ENCODE measurements at regions not wholly inside any gene's neighbourhood (a gene's known extent, or its start where the extent isn't known, plus 50 kb on each side); places are given as distances from the start of the nearest gene placed in this dataset.
"Not testable (repeated sequence)": the region's sequence is repeated elsewhere in the genome, so short reads cannot be mapped to it uniquely, and the experiment has no call there.

DNA sequence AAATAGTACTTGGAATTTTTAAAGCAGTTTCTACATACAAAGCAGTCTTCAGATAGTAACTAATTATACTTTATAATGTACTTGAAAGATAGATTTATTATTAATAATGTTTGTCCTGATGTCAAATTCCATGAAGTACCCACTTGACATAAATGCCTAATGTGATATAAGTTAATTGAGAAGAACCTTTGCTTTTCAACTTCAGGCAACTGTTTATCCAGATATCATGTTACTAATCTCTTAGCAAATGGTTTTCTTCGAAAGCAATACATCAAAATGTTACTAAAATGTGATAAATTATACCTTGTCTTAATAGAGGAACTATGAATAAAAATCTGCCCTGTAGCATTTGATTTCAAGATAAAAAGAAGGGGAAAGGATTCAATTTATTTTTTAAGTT lies 146.8 kb upstream of the FBXL17 start:
- peak; percentile 66 for DNase-seq

DNA sequence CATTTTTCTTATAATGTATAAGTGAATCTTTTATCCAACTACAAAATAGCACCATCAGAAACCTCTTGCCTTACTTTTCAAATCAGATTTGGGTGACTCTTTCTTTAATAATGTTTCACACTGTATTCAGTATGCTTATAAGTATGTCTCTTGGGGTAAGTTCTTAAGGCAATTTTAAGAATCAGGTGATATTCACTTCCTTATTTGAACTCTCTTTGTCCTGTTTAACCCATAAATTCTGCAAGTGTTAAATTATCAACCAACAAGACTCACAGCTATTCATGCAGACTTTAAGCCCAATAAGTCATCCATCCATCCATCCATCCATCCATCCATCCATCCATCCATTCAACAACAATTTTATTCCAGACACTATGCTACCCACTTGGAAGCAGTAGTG lies 142.7 kb upstream of the FBXL17 start:
- no peak for DNase-seq

DNA sequence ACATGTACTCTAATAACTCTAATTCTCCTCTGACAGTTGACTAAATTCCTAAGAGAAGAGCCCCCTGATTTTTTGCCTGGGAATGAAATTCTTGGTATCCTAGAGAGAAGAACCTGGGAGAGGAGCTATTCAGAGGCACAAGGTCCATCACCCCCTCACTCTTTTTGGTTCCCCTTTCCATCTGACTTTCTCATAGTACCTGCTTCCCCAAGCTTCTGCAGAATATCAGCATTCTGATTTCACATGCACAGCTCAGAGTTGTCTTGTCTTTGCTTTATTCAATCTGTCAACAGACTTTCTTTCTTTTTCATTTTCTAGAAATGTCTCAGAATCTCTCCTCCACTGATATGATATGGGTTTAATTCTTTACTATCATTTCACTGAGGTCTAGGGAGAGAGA lies 141.5 kb upstream of the FBXL17 start:
- no peak for DNase-seq

DNA sequence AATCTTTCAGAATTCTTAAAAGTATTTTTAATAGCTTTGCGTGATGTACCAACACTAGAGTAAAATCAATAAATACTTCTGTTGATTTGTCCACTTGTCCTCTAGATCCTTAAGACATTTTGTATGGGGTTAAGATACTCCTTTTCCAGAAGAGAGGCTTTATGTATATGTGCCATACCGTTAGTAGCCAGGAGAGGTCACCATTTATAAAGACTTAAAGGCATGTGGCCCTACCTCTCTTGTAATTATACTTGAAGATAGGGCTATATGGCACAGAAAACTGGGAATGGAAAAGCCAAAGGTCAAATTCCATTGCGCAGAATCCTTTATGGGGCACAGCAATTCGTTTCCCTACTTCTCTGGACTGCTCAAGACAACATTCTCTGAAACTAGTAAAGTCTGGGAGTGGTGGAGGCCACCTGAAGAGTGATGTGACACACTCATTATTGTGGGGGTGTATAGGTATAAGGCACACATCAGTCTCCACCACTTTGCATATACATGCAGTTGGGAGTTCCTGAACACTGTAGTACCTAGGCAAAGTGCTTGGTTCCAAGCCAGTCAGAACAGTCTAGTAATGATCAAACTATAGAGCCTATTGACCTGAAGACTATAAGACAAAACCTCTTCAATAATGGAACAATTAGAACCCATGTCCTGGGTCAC lies 140.1 kb upstream of the FBXL17 start:
- DNase-seq, result peak; percentile 9

DNA sequence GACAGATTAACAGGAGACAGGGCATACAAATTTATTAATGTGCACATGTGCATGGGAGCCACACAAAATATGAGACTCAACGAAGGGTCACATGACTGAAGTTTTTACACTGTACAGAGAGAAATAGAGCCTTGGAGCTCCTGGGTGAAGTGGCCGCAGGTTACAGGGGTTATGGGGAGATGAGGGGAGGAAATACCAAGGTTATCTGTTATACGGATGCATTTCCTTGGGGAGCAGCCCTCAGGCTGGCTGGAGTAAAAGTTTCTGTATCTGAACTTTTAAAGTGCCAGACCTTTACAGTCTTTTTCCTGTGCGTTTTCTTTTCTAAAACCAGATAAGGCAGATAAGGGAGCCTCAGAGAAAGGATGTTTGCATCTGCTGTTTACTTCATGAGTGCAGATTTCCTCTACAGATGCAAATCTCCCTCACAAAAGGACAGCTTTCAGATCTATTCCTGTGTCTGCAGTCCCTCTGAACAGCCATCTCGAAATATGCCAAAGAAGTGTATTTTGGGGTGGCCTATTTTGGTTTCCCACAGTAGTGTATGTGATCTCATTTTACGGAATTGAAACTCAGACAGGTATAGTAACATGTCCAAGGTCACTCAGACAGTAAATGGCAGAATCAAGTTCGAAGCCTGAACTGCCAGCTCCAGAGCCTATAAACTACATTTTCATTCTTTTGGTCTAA lies 139.3 kb upstream of the FBXL17 start:
- no peak for DNase-seq

DNA sequence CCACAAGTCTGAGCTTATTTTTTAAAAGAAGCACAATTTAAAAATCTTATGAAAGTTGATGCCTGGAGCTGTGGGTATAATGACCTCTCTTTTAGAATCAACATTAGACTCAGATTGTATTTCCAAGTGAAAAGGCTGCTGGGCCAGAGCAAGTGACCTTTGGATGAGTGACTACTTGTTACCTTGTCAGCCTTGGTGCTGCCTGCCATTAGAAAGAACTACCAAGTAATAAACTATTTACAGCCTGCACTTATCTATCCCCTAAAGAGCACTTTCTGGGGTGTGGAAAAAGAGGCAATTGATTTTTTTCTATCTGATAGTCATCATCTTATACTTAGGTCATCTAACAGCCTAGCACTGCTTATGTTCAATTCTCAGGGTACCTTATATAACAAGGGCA lies 134.9 kb upstream of the FBXL17 start:
- DNase-seq, result no peak

DNA sequence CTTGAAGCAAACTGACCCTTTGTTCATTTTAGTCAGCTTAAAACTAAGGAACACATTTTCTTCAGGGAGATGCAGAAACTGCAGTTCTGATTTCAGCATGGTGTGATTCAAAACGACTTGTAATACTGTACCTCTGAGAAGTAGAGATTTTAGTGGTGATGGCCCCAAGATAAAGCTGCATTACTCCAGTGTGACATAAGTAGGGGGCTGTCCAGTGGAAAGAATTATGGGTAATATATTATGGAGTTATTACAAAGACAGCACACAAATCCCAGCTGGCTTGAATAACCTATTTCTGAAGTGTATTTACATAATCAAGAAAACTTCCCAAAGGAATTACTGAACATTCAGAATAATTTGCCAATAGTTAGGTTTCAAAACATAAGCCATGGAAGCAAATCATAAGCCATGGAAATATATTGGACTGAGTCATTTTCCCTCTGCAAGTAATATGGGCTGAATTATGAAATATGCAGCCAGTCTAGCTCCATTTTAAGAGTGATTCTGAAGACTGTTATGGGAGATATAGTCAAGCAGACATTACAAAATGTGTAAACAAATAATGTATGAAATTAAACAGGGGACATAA lies 133.7 kb upstream of the FBXL17 start:
- no peak for DNase-seq

DNA sequence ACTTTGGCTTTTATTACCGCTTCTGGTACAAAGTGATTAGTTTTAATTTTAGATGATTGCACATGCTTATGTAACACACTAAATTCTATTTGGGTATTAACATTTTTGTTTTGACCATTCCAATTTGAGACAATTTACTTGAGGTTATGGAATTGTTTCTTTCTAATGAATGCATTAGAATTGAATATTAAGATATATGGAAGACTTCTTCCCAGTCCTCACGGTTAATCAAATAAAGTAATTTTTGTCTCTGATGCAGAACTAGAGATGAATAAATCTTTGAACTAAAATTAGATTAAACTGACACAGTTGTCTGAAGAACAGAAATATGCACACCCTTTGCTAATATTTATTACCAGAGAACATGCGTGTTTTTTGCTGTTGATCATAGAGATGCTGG lies 127.1 kb upstream of the FBXL17 start:
- no peak for DNase-seq

DNA sequence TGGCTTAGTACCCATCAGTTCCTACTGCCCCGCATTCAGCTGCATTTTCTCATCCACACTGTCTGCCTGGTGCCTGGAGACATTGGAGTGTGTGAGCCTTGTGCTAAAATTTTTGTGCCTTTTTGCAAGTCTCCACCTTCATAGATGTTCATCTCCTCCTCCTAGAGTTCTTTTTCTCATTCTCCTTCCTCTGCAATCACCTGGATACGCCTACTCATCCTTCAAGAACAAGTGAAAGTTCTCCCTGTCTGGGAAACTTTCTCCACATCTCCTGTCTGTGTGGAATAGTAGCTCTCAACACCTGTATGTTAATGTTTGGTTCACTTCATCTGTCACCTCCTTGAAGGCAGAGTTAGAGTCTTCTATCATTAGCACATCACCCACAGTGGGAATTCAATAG lies 125.7 kb upstream of the FBXL17 start:
- no peak for DNase-seq

DNA sequence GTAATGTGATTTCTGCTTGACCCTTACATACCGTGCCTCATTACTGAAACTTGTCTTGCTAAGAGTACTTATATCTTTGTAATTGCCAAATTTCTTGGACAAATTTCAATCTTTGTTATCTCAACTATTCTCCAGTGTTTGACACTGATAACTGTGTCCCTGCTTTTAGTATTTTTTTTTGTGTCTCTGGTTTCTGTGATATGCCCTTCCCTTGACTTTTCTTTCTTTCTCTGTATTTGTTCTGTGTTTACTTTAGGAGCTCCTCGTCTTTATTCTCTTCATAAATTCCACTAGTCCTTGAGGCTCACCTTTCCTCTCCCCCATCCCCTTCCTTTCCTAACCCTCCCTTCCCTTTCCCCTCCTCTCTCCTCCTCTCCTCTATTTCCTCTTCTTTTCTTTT lies 123.7 kb upstream of the FBXL17 start:
- no peak for DNase-seq

DNA sequence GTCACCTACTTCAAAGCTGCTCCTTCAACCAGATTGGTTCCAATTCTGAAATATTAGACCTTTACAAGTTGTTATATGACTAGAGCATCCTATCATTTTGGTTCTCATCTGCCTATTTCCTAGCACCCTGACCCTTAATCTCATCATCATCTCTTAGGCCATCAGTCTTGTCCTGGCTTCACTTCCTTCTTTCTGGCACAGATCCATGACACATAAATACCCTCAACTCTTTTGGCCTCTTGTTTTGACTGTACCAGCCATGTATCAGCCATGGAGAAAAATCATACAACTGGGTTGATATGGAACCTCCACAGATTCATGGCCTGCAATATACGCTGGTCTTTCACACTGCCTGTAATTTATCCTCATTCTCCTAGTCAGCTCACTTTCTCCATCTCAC lies 123.1 kb upstream of the FBXL17 start:
- DNase-seq, result no peak

DNA sequence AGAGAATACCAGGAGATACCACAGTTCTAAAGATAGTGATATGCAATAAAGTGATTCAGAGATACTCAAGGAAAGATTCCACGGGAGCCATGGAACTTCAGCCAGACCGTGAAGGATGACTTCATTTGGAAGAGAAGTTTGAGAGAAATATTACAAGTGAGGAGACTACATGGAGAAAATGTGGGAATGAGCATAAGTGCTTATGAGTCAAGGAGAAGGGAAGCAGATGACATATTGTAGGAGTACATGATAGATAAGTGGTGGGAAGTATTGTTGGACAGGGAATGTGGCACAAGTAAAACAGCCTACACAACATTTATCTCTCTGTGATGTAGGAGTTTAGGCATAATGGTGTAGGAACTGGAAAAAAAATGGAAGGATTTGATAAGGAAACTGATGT lies 122.1 kb upstream of the FBXL17 start:
- no peak for DNase-seq

DNA sequence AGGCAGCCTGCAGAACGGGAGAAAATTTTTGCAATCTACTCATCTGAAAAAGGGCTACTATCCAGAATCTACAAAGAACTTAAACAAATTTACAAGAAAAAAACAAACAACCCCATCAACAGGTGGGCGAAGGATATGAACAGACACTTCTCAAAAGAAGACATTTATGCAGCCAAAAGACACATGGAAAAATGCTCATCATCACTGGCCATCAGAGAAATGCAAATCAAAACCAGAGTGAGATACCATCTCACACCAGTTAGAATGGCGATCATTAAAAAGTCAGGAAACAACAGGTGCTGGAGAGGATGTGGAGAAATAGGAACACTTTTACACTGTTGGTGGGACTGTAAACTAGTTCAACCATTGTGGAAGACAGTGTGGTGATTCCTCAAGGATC lies 113.7 kb upstream of the FBXL17 start:
- not testable (repeated sequence) for DNase-seq

DNA sequence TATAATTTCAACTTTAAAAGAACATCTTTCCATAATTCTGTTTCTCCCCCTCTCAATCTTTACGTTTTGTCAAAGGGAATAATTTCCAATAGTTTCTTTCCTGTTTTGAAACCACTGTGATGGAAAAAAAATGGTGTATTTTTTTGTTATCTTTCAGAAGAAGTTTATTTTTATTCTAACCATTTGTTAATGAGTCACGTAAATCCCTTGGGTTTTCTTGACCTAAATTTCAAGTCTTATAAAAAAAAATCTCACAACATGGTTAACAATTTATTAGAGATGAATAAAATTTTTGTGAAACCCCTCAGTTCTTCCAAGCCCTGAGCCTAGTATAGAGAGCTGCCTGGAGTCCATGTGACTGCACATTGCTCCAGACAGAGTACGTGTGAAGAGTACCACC lies 106.1 kb upstream of the FBXL17 start:
- DNase-seq, result no peak

DNA sequence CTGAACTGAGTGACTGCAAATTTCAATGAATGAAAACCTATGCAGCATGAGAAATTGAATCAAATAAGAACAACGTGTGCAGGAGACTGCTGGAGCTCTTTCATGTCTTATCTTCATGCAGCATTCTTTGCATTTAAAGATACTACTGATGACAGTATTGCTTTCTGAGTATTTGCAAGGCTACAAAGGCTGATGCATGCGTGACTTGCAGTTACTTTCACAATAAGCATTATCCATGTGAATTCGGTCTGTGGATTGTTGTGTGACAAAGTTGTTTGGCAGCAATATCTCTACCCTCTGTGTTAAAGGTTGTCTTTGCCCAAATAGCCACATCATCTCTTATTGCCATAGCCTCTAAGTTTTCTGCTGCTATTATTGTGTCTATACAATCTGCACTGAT lies 102.1 kb upstream of the FBXL17 start:
- DNase-seq, result no peak

DNA sequence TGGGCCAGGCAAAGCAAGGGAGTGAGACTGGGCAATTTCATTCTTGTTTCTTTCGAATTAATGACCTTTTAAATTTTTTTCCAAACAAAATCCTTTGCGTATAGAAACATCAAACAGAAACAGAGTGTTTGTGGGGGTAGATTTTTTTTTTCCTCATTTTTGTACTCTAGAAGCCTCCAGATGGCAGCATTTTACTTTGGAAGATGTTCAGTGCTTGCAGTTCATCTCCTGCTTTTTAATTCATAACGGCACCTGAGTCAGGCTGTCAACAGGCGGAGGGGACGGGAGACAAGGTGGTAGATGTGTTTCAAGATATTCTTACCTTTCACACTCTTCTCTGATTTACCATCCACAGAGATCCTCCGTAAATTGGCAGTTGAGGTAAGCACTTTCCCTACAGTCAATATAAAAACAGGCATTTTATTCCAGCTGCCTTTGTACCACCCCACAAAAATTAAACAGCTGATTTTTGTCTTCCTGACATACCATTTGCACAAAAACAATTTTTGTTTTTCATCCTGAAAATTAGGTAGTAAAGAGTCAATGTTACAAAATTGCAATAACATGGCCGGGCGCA lies 99.5 kb upstream of the FBXL17 start:
- DNase-seq, result no peak

DNA sequence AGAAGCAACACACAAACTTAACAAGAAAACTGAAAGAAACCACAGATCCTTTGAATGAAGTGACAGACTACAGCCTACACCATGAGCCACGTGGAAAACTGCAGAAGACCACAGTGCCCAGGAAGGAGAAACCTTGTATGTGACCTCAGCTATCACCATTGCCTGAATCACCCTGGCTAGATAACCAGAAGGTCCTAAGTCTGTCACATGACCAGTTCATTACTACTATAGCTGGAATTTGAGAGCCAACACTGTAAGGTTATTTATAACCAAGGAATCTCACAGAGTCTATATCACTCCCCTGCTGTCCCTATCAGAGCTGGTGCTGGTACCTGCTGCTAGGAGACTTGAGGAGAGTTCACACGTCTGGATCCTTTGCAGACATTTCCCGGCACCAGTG lies 90.3 kb upstream of the FBXL17 start:
- no peak for DNase-seq

DNA sequence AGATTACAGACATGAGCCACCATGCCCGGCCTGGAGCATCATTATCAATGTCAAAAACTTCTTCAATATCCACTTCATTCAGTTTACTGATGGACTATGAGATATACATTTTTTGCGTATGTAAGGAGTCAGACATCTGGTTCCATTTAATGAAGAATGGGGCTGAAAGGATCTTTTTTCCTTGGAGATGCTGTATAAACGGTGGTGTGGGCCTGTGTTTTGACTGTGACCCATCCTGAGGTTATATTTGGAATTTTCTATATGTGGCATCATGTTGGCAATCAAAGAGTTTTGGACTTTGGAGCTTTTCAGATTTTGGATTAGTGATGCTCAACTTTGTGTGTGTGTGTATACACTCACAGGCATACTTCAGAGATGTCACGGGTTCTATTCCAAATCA lies 85.7 kb upstream of the FBXL17 start:
- DNase-seq, result no peak

DNA sequence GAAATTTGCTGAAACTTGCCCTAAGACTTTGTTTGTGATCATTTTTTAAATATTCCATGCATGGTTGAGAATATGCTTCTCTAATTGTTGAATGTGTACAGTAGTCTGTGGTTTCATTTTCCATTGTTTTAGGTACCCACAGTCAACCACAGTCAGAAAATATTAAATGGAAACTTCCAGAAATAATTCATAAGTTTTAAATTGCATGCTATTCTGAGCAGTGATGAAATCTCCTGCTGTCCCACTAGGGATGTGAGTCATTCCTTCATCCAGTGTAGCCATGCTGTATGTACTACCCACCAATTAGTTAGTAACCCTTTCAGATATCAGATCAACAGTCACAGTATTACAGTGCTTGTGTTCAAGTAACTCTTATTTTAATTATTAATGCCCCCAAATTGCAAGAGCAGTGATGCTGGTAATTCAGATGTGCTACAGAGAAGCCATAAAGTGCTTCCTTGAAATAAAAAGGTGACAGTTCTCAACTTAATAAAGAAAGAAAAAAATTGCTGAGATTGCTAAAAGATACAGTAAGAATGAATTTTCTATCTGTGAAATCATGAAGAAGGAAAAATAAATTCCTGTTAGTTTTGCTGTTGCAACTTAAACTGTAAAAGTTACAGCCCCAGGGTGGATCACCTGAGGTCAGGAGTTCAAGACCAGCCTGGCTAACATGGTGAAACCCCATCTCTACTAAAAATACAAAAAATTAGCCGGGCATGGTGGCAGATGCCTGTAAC lies 79.9 kb upstream of the FBXL17 start:
- DNase-seq, result no peak

DNA sequence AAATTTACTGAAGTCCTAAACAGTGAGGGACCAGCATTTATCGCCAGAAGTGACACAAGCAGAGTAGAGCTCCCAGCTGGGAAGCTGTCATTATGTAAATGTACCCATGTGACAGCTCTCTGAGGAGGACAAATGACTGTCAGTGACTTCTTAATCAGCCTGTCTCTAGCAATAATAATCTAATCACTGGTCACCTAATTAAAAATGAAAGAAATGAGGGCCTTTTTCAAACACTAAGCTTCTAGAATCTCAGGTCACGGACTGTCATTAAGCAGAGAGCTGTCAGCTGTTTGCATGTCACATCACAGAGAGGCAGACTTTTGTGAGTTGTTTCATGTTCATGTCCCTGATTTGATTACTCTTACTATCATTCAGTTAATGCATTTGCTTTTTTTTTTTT lies 77.9 kb upstream of the FBXL17 start:
- no peak for DNase-seq

DNA sequence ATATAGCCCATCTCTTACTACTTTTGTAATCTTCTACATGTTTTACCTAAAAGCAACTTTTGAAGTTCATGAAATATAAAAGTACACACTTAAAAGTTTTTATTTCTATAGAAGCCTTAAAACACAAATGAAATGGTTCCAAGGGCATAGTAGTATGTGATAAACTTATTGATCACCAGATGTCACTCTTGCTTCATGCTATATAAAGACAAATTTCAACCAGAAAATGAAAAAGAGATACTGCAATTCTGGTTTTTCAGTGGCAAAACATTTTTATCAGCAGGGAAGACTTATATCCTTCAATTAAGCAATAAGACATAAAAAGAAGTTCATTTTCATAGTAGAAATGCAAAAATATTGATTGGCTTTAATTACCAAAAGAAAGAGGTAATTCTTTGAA lies 69.4 kb upstream of the FBXL17 start:
- no peak for DNase-seq

DNA sequence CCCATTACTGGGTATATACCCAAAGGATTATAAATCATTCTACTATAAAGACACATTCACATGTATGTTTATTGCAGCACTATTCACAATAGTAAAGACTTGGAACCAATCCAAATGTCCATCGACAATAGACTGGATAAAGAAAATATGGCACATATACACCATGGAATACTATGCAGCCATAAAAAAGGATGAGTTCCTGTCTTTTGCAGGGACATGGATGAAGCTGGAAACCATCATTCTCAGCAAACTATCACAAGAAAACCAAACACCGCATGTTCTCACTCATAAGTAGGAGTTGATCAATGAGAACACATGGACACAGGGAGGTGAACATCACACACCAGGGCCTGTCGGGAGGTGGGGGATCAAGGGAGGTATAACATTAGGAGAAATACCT lies 62.2 kb upstream of the FBXL17 start:
- not testable (repeated sequence) for DNase-seq

DNA sequence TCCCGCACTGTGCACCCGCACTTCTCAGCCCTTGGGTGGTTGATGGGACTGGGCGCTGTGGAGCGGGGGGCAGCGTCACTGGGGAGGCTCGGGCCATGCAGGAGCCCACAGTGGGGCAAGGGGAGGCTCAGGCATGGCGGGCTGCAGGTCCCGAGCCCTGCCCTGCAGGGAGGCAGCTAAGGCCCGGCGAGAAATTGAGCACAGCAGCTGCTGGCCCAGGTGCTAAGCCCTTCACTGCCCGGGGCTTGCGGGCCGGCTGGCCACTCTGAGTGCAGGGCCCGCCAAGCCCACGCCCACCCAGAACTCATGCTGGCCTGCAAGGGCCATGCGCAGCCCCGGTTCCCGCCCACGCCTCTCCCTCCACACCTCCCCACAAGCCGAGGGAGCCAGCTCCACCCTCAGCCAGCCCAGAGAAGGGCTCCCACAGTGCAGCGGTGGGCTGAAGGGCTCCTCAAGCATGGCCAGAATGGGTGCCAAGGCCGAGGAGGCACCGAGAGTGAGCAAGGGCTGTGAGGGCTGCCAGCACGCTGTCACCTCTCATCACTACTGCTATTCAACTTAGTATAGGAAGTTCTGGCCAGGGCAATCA lies 60.3 kb upstream of the FBXL17 start:
- not testable (repeated sequence) for DNase-seq
